Stimulated activated CD8-positive, alpha-beta memory T cell treated with anti-CD3 and anti-CD28 coated beads, Interleukin-15, amount 100 ng/mL, for 4 hours (primary cell): ENCODE measurements at regions not wholly inside any gene's neighbourhood (a gene's known extent, or its start where the extent isn't known, plus 50 kb on each side); places are given as distances from the start of the nearest gene placed in this dataset.

Experiments
- DNase-seq, 2 donors: peaks; one replicate each; pipeline ENCODE4 v3.0.0-alpha.2; 2020; ENCODE audit warnings: low read depth in 2 of 2

GRCh38 chr6:166751051-166751595 lies 124.1 kb upstream of the RPS6KA2 start:
- DNase-seq, result no peak

DNA sequence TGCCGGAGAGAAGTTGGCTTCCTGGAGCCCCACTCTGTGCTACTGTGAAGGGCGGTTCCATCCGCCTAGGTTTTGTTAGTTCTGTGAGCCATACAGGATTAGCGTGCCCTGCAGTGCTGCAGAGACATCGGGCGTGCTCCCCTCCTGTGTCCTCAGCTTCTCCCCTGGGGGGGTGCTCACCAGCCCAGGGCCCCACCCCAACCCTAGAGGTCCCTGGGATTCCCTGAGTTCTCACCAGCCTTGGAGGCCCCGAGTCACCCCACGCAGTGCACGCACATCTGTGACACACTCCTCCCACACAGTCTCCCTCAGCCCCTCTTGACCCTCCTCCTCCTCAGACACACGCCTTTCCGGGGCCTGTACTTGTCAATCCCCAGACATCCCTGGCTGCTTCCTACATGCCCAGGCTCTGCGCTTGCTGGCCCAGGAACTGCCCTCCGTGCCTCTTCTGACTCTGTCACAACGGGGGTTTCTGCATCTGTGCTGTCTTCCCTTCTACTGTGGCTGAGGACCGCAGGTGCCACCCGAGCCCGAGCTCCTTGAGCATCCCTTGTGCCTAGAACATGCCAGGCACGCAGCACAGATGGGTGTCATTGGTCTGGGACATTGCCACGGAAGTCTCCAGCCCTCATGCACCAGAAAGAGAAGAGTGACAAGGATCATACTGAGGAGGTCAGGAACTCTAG lies 123.2 kb upstream of the RPS6KA2 start:
- DNase-seq, result no peak

GRCh38 chr6:166749666-166750065 lies 122.6 kb upstream of the RPS6KA2 start:
- no peak for DNase-seq

GRCh38 chr6:166747644-166748595 lies 120.9 kb upstream of the RPS6KA2 start:
- no peak for DNase-seq

- no peak for DNase-seq
Measured at GRCh38 chr6:166745801-166746668, 119.0 kb upstream of the RPS6KA2 start.

GRCh38 chr6:166744223-166745134 lies 117.4 kb upstream of the RPS6KA2 start:
- no peak for DNase-seq

GRCh38 chr6:166743406-166744222 lies 116.6 kb upstream of the RPS6KA2 start:
- no peak for DNase-seq

DNA sequence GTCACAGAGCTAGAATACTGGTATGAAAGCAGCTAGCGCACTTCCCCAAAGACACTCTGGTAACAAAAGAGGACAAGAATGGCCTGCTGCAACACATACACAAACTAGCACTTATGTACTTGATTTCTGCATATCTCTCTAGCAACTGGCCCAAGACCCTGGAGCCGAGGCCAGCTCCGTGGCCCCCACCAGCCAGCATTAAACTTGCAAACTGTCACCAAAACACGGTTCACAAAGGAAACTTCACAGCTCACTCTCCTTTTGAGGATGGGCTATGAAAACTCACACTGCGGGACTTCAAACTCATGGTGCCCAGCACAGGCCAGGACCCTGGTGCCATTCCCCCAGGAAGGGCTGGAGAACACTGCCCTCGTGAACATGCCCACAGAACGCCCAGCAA lies 115.9 kb upstream of the RPS6KA2 start:
- no peak for DNase-seq

- DNase-seq, result no peak
Measured at GRCh38 chr6:166739976-166740318, 112.9 kb upstream of the RPS6KA2 start.

DNA sequence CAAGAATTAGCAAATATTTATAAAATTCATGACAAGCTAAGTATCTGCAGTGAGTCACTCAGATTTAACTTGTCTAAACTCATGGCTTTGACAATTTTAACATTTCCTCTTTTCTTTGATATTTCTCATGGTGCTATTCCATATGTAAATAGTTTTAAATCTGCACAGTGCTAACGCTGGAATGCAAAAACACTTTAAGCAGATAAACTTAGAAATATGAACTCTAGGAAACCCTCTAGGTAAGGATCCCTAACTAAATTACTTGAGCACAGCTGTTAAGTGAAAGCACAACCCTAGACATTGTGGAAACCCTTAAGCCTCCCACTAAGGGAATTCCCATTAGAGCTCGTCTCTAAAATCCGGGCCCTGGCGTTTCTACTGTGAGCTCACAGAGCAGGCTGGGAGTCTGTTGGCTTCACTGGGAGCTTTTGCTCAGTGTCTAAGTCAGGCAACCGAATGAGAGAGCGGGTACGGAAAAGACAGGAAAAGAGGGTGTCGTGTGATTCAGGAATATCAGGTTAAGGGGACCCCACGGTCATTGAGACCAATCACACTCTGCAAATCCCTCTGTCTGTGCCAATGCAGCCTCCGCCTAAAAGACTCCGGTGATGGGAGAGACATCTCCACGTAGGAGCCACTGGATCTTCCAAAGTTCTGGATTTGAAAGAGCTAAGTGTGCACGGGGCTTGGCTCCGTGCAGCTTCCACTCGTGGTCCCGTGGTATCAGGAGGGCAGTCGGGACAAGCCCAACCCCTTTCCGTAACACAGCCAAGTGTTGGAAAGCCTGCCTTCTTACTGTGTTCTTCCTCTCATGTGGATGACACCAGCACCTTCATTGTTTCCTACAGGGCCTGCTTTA lies 112.3 kb upstream of the RPS6KA2 start:
- no peak for DNase-seq

GRCh38 chr6:166738386-166739116 lies 111.5 kb upstream of the RPS6KA2 start:
- DNase-seq, result no peak

DNA sequence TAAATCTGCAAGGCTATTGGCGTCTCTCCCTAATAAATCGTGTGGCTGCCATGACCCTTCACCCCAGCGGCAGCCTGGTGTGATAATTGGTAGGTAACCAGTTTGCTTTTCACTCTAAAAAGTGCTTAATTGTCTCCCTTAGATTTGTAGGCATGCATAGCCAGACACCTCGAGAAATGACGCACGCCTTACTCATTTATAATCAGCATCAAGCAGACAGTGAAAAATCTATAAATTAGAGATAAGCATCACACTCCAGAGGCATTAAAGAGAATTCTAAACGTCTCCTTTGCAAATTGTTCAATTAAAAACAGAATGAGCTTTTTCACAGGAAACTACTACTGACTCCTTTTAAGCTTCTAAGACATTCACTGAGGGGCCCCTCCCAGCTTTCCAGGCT lies 110.2 kb upstream of the RPS6KA2 start:
- no peak for DNase-seq

GRCh38 chr6:166736634-166737033 lies 109.6 kb upstream of the RPS6KA2 start:
- no peak for DNase-seq

DNA sequence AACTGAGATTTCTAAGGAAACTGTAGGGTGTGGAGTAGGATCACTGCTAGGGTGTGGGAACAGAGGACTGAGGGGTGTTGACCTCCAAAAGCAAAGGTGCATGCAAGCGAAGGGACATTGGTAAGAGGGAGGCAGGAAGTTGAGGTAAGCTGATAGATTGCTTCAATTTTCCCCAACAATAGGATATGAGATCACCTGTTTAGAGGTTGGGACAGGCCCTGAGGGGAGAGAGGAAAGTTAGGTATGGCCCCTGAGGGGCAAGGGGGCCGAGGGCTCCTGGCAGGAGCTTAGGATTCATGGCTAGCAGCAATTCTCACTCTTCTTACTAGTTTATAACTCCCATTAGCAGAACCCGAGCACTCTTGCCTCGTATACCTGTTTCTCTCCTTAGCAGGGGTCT lies 106.8 kb upstream of the RPS6KA2 start:
- DNase-seq, result no peak

DNA sequence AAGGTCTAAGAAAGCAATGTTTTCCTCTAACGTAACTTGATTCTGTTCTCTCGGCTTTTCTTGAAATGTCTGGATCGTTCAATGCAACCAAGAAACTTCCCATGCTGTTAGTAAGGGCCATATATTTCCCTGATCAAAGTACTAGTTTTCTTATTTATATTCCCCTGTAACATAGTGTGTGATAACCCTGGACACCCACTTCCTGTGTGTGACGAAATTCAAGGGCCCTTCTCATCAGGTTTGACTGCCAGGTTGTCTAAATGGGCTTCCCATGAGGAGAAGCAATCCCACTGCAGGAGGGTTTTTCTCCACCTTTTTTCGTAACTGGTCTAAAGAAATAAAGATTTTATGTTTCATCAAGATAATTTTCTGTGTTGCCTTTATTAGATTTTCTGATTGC lies 102.6 kb upstream of the RPS6KA2 start:
- no peak for DNase-seq

DNA sequence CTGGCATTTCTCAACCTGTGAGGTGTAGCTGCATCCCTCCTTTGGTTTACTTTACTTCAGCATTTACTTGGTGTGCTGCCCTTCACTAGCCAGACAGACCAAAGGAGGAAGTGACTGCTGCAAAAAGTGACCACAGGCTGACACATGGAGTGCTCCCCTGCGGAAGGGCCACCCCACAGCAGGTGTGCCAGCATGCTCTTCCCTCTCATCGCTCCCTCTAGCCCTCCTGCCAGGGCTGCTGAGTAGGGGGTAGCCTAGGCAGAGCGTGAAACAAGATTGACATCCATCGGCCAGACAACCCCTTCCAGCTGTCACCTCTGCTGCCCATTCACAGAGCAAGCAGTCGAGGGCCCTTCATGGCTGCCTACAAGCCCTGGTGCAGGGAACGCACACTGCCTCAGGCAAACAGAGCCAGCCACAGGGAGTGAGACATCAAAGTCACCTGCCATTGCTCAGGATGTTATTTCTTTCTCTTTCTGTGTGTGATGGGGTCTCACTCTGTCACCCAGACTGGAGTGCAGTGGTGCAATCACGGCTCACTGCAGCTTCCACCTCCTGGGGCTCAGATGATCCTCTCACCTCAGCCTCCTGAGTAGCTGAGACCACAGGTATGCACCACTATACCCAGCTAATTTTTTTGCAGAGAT lies 102.0 kb upstream of the RPS6KA2 start:
- no peak for DNase-seq

DNA sequence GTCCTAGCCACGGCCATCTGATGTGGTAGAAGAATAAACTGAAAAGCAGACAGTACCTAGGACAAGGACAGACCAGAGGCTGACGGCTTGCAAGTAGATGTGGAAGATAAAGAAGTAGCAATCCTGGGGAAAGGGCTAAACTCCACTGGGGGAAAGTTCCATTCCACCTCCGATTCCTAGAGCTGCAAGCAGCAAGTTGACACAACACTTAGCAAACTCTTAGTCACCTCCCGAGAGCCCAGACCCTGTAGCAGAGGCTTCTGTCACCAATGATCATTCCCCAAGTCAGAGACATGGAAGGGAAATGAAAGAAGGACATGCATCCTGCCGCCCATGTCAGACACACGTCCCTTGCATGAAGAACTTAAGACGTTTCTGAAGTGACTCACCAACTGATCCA lies 99.2 kb upstream of the RPS6KA2 start:
- DNase-seq, result no peak

DNA sequence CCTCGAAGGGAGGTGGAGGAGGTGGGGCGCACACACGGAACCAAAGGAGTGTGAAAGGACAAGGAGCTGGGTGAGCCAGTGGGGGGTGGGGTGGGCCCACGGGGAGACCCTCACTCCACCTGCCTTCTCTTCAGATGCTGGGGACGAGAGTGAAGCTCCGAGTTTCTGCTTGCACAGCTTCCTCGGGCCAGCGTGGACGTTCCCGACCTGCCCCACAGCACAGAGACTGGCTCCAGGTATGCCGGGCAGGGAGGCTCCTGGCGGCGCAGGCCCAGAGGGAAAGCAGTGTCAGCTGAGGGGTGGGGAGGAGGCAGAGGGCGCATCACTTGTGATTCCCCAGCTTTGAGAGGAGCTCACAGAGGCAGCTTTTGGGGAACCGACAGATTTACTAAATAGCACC lies 98.5 kb upstream of the RPS6KA2 start:
- no peak for DNase-seq
